ENCODE measurements at regions not wholly inside any gene's neighbourhood (a gene's known extent, or its start where the extent isn't known, plus 50 kb on each side); places are given as distances from the start of the nearest gene placed in this dataset.

DNA sequence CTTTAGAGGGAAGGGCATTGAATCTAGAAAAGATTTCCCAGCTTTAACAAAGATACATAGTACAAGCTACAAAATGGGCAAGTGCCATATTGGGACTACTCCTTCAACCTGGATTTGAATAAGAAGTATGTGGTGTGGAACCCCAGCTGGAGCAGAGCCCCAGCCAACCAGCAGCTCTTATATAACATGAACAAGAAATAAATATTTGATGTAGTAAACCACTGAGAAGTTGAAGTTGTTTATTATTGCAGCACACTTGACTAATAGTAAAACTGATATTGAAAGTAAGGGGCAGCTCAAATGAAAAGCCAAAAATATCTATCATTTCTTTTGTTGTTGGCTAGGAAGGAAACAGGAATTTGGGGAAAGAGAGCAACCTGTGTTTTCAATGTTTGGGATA lies 701.8 kb downstream of the TMTC2 start:
- in situ Hi-C loops (cut with HindIII; ENCODE audit: low pct_ligation_motif_present, low sequenced_read_pairs) = no loop called here
- no peak for DNase-seq

DNA sequence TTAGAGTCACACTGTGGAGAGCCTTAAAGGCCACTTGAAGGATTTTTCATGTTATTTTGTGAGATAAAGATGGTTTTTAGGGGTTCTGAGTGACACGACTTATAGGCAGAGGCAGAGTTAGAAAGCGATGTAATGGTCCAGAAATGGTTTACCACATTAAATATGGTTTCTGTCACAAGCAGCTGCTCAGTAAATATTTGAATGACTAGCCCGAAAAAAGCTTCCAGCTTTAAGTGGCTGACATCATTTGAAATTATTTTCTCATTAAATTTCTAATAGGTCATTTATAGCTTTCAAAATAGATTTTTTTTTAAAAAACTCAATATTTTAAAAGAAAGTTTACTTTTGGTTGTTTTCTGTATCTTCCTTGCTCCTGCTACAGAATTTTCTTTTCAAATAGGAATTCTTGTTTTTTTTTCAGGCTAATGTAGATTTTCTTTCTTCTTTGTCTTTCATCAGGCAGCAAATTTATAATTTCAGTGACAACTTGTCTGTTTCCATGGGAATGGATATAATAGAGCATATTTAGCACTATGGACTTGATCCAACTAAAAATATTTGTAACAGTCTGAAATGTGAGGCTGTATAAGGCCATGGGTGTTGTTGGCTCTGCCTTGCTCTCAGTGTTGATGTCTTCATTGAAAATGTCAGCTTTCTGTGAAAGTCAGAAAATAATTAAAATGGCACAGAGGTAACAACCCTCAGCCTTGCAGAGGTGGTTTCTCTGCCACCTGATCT lies 700.0 kb downstream of the TMTC2 start:
- Histone ChIP-seq H3K27me3 (replicated peaks) (no peaks in the 10 kb centered on the region), H3K36me3 (replicated peaks) (no peaks in the 10 kb centered on the region), H3K4me3 (ENCODE audit: low read depth, low read length) (no peak overlapping the region), H3K27ac (no peak overlapping the region)
- TF ChIP-seq, protein P1, sequence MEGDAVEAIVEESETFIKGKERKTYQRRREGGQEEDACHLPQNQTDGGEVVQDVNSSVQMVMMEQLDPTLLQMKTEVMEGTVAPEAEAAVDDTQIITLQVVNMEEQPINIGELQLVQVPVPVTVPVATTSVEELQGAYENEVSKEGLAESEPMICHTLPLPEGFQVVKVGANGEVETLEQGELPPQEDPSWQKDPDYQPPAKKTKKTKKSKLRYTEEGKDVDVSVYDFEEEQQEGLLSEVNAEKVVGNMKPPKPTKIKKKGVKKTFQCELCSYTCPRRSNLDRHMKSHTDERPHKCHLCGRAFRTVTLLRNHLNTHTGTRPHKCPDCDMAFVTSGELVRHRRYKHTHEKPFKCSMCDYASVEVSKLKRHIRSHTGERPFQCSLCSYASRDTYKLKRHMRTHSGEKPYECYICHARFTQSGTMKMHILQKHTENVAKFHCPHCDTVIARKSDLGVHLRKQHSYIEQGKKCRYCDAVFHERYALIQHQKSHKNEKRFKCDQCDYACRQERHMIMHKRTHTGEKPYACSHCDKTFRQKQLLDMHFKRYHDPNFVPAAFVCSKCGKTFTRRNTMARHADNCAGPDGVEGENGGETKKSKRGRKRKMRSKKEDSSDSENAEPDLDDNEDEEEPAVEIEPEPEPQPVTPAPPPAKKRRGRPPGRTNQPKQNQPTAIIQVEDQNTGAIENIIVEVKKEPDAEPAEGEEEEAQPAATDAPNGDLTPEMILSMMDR (IDR thresholded peaks at IDR 0.05; ENCODE audit: low read depth, low read length, missing control alignments) = no peak
- no peak for DNase-seq
- in situ Hi-C loops (cut with HindIII; ENCODE audit: low pct_ligation_motif_present, low sequenced_read_pairs) = no loop called here

More for the DNA sequence above, 701.8 kb downstream of the TMTC2 start:
- H3K36me3 ChIP-seq (replicated peaks) = no peaks in the 10 kb centered on the region
- H3K27me3 ChIP-seq (replicated peaks) = no peaks in the 10 kb centered on the region
- H3K4me3 ChIP-seq (ENCODE audit: low read depth, low read length) = no peak overlapping the region
- TF ChIP-seq, protein P1 (IDR thresholded peaks at IDR 0.05; ENCODE audit: low read depth, low read length, missing control alignments) = no peak
- no peak overlapping the region for H3K27ac ChIP-seq

DNA sequence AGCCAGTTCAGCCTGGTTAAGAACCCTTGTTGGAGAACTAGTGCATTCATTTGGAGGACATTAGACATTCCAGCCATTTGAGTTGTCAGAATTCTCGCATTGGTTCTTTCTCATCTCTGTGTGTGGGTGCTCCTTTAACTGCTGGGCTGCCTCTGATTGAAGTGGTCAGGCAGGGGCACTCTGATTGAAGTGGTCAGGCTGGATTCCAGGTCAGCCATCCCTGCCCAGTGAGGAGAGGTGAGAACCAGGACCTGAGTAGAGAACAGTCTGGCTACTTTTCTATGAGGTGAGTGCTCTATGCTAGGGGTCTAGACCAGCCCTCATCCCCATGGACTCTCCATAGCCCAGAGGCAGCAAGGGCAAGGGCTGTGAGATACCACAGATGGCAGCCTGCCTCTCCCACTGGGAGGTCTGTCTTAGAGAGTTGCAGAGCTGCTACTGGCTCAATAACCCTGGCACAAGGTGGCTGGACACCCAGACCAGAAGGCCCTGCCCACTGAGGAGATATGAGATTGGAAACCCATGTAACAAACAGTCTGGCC lies 691.6 kb downstream of the TMTC2 start:
- DNase-seq = no peak
- TF ChIP-seq, protein P1 (IDR thresholded peaks at IDR 0.05; ENCODE audit: low read depth, low read length, missing control alignments) = no peak
- in situ Hi-C loops (cut with HindIII; ENCODE audit: low pct_ligation_motif_present, low sequenced_read_pairs) = no loop called here
- H3K36me3 ChIP-seq (replicated peaks) = no peaks in the 10 kb centered on the region
- no peak overlapping the region for H3K4me3 ChIP-seq (ENCODE audit: low read depth, low read length)
- no peak overlapping the region for H3K27ac ChIP-seq
- H3K27me3 ChIP-seq (replicated peaks) = no peaks in the 10 kb centered on the region

DNA sequence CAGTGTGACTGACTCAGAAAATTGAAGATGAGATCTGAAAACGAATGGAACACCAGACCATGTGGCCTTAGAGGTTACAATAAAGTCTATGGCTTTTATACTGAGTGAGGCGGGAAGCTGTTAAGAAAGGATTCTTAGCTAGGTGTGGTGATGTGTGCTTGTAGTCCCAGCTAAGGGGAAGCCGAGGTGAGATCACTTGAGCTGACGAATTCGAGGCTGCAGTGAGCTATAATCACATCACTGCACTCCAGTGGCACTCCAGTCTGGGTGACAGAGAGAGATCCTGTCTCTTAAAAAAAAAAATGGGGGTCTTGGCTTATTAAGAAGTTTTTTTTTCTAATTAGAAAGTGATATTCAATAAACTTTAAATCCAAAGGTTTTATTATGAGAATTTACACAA lies 678.6 kb downstream of the TMTC2 start:
- in situ Hi-C loops (cut with HindIII; ENCODE audit: low pct_ligation_motif_present, low sequenced_read_pairs) = no loop called here
- TF ChIP-seq, protein P1 (IDR thresholded peaks at IDR 0.05; ENCODE audit: low read depth, low read length, missing control alignments) = no peak

DNA sequence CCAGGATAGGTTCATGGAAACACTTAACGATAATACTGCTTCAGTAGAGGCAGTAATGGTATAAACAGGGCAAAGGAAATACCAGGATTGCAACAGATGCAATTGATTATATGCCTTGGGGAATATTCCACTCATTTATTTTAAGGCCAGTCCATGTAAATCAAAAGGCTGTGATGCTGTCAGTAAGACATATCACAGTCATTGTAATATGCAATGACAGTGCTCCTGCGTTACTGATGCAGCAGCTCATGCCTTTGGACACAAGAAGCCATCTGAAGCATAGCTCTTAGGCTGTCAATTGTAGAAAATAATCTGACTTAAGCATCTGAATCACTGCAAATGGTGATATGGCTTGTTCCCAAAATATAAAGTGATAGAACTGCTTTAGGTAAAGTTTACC lies 674.8 kb downstream of the TMTC2 start:
- TF ChIP-seq, protein P1 (IDR thresholded peaks at IDR 0.05; ENCODE audit: low read depth, low read length, missing control alignments) = no peak
- in situ Hi-C loops (cut with HindIII; ENCODE audit: low pct_ligation_motif_present, low sequenced_read_pairs) = no loop called here
- DNase-seq = no peak

More for the DNA sequence above, 678.6 kb downstream of the TMTC2 start:
- Histone ChIP-seq H3K36me3 (replicated peaks) (no peaks in the 10 kb centered on the region), H3K27ac (no peak overlapping the region), H3K27me3 (replicated peaks) (no peaks in the 10 kb centered on the region), H3K4me3 (ENCODE audit: low read depth, low read length) (no peak overlapping the region)
- no peak for DNase-seq

More for the DNA sequence above, 674.8 kb downstream of the TMTC2 start:
- H3K27me3 ChIP-seq (replicated peaks) = no peaks in the 10 kb centered on the region
- H3K36me3 ChIP-seq (replicated peaks) = no peaks in the 10 kb centered on the region
- H3K4me3 ChIP-seq (ENCODE audit: low read depth, low read length) = no peak overlapping the region
- no peak overlapping the region for H3K27ac ChIP-seq
